Fibroblast of skin of back (primary cell): ENCODE measurements at regions not wholly inside any gene's neighbourhood (a gene's known extent, or its start where the extent isn't known, plus 50 kb on each side); places are given as distances from the start of the nearest gene placed in this dataset.

Experiments used
- DNase-seq: peaks from one replicate; pipeline ENCODE4 v3.0.0-alpha.2; 2013

GRCh38 chr22:27397954-27398342, 403.6 kb downstream of the MN1 start:
- peak; percentile 40 for DNase-seq

GRCh38 chr22:27399161-27399560, 402.4 kb downstream of the MN1 start:
- DNase-seq: peak; percentile 37

GRCh38 chr22:27400811-27401210, 400.7 kb downstream of the MN1 start:
- DNase-seq: no peak

GRCh38 chr22:27401321-27401720, 400.2 kb downstream of the MN1 start:
- peak; percentile 82 for DNase-seq

- no peak for DNase-seq
These were observed 397.1 kb downstream of the MN1 start for GRCh38 chr22:27404441-27404840.

GRCh38 chr22:27405672-27406388, 395.7 kb downstream of the MN1 start:
- DNase-seq: peak; percentile 58

GRCh38 chr22:27406389-27406861, 395.1 kb downstream of the MN1 start:
- DNase-seq: peak; percentile 24

GRCh38 chr22:27407369-27407985, 394.1 kb downstream of the MN1 start:
- DNase-seq: no peak

- no peak for DNase-seq
These were observed 393.5 kb downstream of the MN1 start for GRCh38 chr22:27408068-27408467.

- no peak for DNase-seq
These were observed 392.3 kb downstream of the MN1 start for GRCh38 chr22:27409299-27409698.

- no peak for DNase-seq
These were observed 388.6 kb downstream of the MN1 start for GRCh38 chr22:27412866-27413445.

- no peak for DNase-seq
These were observed 387.9 kb downstream of the MN1 start for GRCh38 chr22:27413702-27414101.

GRCh38 chr22:27416511-27417420, 384.8 kb downstream of the MN1 start:
- DNase-seq: peak; percentile 95

GRCh38 chr22:27417421-27417814, 384.1 kb downstream of the MN1 start:
- no peak for DNase-seq

GRCh38 chr22:27418261-27418660, 383.3 kb downstream of the MN1 start:
- DNase-seq: no peak

- no peak for DNase-seq
These were observed 382.1 kb downstream of the MN1 start for GRCh38 chr22:27419473-27419872.

- no peak for DNase-seq
These were observed 381.2 kb downstream of the MN1 start for GRCh38 chr22:27420195-27420816.

- DNase-seq: peak; percentile 98
These were observed 380.7 kb downstream of the MN1 start for GRCh38 chr22:27420817-27421361.

- DNase-seq: no peak
These were observed 379.1 kb downstream of the MN1 start for GRCh38 chr22:27422442-27422841.

- DNase-seq: peak; percentile 55
These were observed 377.2 kb downstream of the MN1 start for GRCh38 chr22:27424319-27424718.

GRCh38 chr22:27429476-27429875, 372.1 kb downstream of the MN1 start:
- DNase-seq: no peak

- DNase-seq: no peak
These were observed 370.5 kb downstream of the MN1 start for GRCh38 chr22:27431081-27431480.
